SJCRH30 (cell line): ENCODE measurements at regions not wholly inside any gene's neighbourhood (a gene's known extent, or its start where the extent isn't known, plus 50 kb on each side); places are given as distances from the start of the nearest gene placed in this dataset.

Source experiments
- DNase-seq, 2 experiments: peaks; one replicate each; pipeline ENCODE4 v3.0.0-alpha.2; 2015 to 2020
- H3K27ac ChIP-seq: fragments of 250-450 bp; sonication (Bioruptor Pico); 2 replicates; pipeline ENCODE4 v1.5.1; 2020; ENCODE audit warnings: mild to moderate bottlenecking, moderate library complexity
- H3K27me3 ChIP-seq: fragments of 250-450 bp; sonication (Bioruptor Pico); 2 replicates; pipeline ENCODE4 v1.5.1; 2020; ENCODE audit warnings: mild to moderate bottlenecking, moderate library complexity
- H3K36me3 ChIP-seq: fragments of 250-450 bp; sonication (Bioruptor Pico); 2 replicates; pipeline ENCODE4 v1.5.1; 2020; ENCODE audit warnings: mild to moderate bottlenecking, moderate library complexity
- H3K4me1 ChIP-seq: fragments of 250-450 bp; sonication (Bioruptor Pico); 2 replicates; pipeline ENCODE4 v1.5.1; 2020; ENCODE audit warnings: mild to moderate bottlenecking, moderate library complexity
- H3K4me3 ChIP-seq: fragments of 250-450 bp; sonication (Bioruptor Pico); 2 replicates; pipeline ENCODE4 v1.5.1; 2020; ENCODE audit warnings: mild to moderate bottlenecking, moderate library complexity
- H3K9me3 ChIP-seq: fragments of 250-450 bp; sonication (Bioruptor Pico); replicated peaks from 2 replicates; pipeline ENCODE4 v1.5.1; 2020; ENCODE audit warnings: mild to moderate bottlenecking, moderate library complexity

- Histone ChIP-seq H3K4me1 (no peaks in the 10 kb centered on the region), H3K9me3 (no peaks in the 10 kb centered on the region), H3K4me3 (no peak overlapping the region), H3K36me3 (no peaks in the 10 kb centered on the region), H3K27me3 (no peaks in the 10 kb centered on the region), H3K27ac (no peak overlapping the region)
- no peak for DNase-seq
These were observed 694.2 kb upstream of the TENM3 start for GRCh38 chr4:181548873-181549575.

DNA sequence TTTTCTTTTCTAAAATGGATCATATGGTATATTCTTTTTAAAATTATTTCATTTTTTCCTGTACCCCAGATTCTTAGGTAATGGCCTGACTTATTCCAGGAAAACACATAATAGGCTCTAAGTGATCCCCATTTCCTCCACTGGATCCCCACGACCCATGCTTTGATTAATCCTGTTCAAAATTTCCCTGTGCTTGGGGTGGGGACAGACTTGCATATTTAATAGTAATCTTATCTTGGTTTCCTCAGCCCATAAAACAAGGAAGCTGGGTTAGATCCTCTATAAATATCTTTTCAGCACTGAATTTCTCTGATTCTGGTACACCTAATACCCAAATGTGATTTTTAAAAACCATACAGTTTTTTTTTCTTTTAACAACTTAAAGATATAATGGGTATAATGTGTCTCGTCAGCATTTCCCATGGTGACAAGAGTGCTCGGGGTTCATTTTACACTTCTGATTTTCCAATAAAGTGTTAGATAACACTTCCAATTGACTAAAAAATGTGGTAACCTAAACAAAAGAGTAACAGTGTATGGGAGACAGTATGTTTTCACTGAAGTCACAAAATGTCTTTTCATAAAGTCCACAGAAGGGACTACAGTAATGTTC lies 693.5 kb upstream of the TENM3 start:
- H3K9me3 ChIP-seq, result no peaks in the 10 kb centered on the region
- H3K4me3 ChIP-seq, result no peak overlapping the region
- no peak overlapping the region for H3K27ac ChIP-seq
- H3K36me3 ChIP-seq, result no peaks in the 10 kb centered on the region
- no peaks in the 10 kb centered on the region for H3K4me1 ChIP-seq
- DNase-seq, result no peak
- H3K27me3 ChIP-seq, result no peaks in the 10 kb centered on the region

DNA sequence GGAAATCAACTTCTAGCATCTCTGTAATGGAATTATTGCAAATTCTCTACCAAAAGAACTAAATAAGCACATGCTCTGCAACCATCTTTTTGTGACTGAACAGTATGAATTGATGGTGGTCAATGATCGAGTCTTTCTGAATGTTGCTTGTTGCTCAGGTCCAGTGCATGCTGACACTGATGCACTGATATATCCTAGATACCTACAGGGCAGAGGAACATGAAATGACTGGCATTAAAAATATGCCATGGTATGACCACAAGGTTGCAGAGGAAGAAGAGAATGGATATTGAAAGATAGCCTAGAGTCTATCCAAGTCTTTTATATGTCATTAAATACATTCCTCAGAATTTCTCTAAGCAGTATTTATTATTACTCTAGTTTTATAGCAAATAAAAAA lies 692.8 kb upstream of the TENM3 start:
- Histone ChIP-seq H3K4me1 (no peaks in the 10 kb centered on the region), H3K36me3 (no peaks in the 10 kb centered on the region), H3K4me3 (no peak overlapping the region), H3K27ac (no peak overlapping the region), H3K9me3 (no peaks in the 10 kb centered on the region), H3K27me3 (no peaks in the 10 kb centered on the region)
- no peak for DNase-seq

DNA sequence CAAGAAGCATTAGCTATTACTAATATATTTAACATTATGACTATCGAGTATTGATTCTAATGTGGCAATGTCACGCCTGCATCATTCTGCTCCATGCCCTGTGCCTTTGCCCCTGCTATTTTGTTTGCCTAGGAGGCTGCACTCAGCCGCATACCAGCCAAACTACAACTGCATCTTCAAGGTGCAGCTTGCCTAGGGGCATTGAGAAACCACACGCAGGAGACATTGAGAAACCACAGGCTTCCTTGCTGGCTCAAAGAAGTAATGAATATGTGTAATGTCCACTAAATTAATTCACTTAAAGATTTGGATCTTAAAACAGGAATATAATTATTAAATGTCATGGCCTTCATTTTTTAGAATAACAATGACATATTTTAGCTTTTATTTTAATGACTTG lies 683.6 kb upstream of the TENM3 start:
- no peaks in the 10 kb centered on the region for H3K4me1 ChIP-seq
- H3K27me3 ChIP-seq, result no peaks in the 10 kb centered on the region
- no peak for DNase-seq
- H3K27ac ChIP-seq, result no peak overlapping the region
- no peak overlapping the region for H3K4me3 ChIP-seq
- H3K36me3 ChIP-seq, result no peaks in the 10 kb centered on the region
- no peaks in the 10 kb centered on the region for H3K9me3 ChIP-seq

DNA sequence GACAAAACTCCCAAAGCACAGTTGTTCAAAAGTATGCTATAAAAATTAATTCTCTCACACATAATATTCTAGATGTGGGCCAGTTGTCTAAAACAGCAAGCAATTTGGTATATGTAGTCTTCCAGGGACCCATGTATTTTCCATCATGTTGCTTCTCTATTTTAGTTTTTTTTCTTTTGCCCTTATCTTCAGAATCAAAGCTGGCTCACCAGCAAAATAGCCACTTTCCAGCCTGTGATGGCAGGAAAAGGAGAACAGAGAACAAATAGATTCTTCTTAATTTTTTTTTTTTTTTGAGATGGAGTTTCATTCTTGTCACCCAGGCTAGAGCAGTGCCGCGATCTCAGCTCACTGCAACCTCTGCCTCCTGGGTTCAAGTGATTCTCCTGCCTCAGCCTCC lies 680.8 kb upstream of the TENM3 start:
- H3K9me3 ChIP-seq, result no peaks in the 10 kb centered on the region
- peaks cover 7% of the 10 kb centered on the region for H3K4me1 ChIP-seq
- H3K4me3 ChIP-seq, result no peak overlapping the region
- H3K27me3 ChIP-seq, result no peaks in the 10 kb centered on the region
- DNase-seq, result no peak
- H3K36me3 ChIP-seq, result no peaks in the 10 kb centered on the region
- H3K27ac ChIP-seq, result no peak overlapping the region

DNA sequence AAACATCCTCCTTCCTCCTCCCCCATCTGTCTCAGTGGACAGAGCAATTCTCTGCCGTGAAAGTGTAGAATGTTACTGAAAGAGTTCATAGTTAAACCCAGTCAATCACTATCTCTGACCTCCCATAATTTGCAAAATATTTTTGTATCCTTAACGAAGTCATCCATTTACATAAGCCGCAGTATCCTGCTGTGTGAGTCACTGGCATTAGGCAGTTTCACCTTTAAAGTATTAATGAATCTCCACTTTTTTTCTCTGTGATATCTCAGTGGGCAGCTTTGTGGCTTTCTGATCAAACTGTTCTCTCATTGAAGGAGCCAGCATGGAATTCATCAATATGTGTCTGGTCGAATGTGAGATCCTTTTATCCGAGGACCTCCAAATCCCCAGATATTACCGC lies 678.6 kb upstream of the TENM3 start:
- no peak overlapping the region for H3K27ac ChIP-seq
- no peak for DNase-seq

GRCh38 chr4:181566490-181566889 lies 676.7 kb upstream of the TENM3 start:
- no peaks in the 10 kb centered on the region for H3K9me3 ChIP-seq
- H3K27me3 ChIP-seq, result no peaks in the 10 kb centered on the region
- peak; percentile 47 to 76 for DNase-seq
- H3K4me3 ChIP-seq, result no peak overlapping the region
- peaks cover 7% of the 10 kb centered on the region for H3K4me1 ChIP-seq
- no peaks in the 10 kb centered on the region for H3K36me3 ChIP-seq
- peak overlapping the region; percentile 33; the same call in 1 of the 2 replicates for H3K27ac ChIP-seq

More for the DNA sequence above, 678.6 kb upstream of the TENM3 start:
- Histone ChIP-seq H3K27me3 (no peaks in the 10 kb centered on the region), H3K4me3 (no peak overlapping the region), H3K36me3 (no peaks in the 10 kb centered on the region), H3K4me1 (peaks cover 7% of the 10 kb centered on the region), H3K9me3 (no peaks in the 10 kb centered on the region)

GRCh38 chr4:181569553-181569952 lies 673.6 kb upstream of the TENM3 start:
- no peaks in the 10 kb centered on the region for H3K27me3 ChIP-seq
- no peak overlapping the region for H3K27ac ChIP-seq
- H3K4me1 ChIP-seq, result peaks cover 7% of the 10 kb centered on the region
- H3K4me3 ChIP-seq, result no peak overlapping the region
- no peaks in the 10 kb centered on the region for H3K36me3 ChIP-seq
- H3K9me3 ChIP-seq, result no peaks in the 10 kb centered on the region
- peak in 1 of 2 experiments; percentile 31 for DNase-seq

- Histone ChIP-seq H3K9me3 (no peaks in the 10 kb centered on the region), H3K36me3 (no peaks in the 10 kb centered on the region), H3K4me1 (no peaks in the 10 kb centered on the region), H3K4me3 (no peak overlapping the region), H3K27ac (no peak overlapping the region), H3K27me3 (no peaks in the 10 kb centered on the region)
- no peak for DNase-seq
These were observed 664.3 kb upstream of the TENM3 start for GRCh38 chr4:181578911-181579310.

- DNase-seq, result no peak
- H3K4me1 ChIP-seq, result no peaks in the 10 kb centered on the region
These were observed 663.7 kb upstream of the TENM3 start for GRCh38 chr4:181579486-181579885.

GRCh38 chr4:181581983-181582382 lies 661.2 kb upstream of the TENM3 start:
- Histone ChIP-seq H3K27ac (no peak overlapping the region), H3K4me3 (no peak overlapping the region), H3K27me3 (no peaks in the 10 kb centered on the region), H3K9me3 (no peaks in the 10 kb centered on the region), H3K4me1 (no peaks in the 10 kb centered on the region), H3K36me3 (no peaks in the 10 kb centered on the region)
- DNase-seq, result peak in 1 of 2 experiments; percentile 21

More at GRCh38 chr4:181579486-181579885, 663.7 kb upstream of the TENM3 start:
- Histone ChIP-seq H3K9me3 (no peaks in the 10 kb centered on the region), H3K4me3 (no peak overlapping the region), H3K27me3 (no peaks in the 10 kb centered on the region), H3K36me3 (no peaks in the 10 kb centered on the region), H3K27ac (no peak overlapping the region)

- DNase-seq, result peak in 1 of 2 experiments; percentile 6
- no peaks in the 10 kb centered on the region for H3K4me1 ChIP-seq
- H3K4me3 ChIP-seq, result no peak overlapping the region
- H3K9me3 ChIP-seq, result no peaks in the 10 kb centered on the region
- no peaks in the 10 kb centered on the region for H3K27me3 ChIP-seq
- H3K36me3 ChIP-seq, result no peaks in the 10 kb centered on the region
- no peak overlapping the region for H3K27ac ChIP-seq
These were observed 660.6 kb upstream of the TENM3 start for GRCh38 chr4:181582595-181582994.

- Histone ChIP-seq H3K27ac (no peak overlapping the region), H3K4me3 (no peak overlapping the region), H3K4me1 (no peaks in the 10 kb centered on the region), H3K36me3 (no peaks in the 10 kb centered on the region), H3K9me3 (no peaks in the 10 kb centered on the region), H3K27me3 (no peaks in the 10 kb centered on the region)
- DNase-seq, result no peak
These were observed 654.4 kb upstream of the TENM3 start for GRCh38 chr4:181588733-181589302.

DNA sequence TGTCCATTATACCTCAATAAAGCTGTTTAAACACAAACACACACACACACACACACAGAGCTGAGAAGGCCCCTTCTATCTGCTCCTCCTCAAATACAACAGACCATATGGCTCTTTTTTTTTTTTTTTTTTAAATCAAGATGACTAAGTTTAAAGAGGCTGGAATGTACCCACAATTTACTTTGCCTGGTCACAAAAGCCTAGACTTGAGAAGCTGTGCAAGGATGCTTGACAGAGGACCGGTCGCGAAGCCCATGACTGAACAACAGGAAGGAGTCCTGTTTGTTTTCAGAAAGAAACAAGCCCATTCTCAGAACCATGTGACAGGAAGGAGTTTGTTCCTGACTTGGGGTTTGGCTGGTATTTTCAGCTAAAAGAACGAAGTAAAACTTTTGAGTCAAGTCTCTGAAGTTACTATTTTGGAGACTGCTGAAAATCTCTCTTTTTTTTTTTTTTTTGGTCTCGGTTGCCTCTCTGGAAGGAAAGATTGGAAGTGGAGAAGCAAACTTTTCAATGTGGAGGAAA lies 650.9 kb upstream of the TENM3 start:
- Histone ChIP-seq H3K27me3 (no peaks in the 10 kb centered on the region), H3K27ac (no peak overlapping the region), H3K4me3 (no peak overlapping the region), H3K36me3 (no peaks in the 10 kb centered on the region), H3K9me3 (no peaks in the 10 kb centered on the region), H3K4me1 (no peaks in the 10 kb centered on the region)
- DNase-seq, result no peak

GRCh38 chr4:181593703-181594102 lies 649.5 kb upstream of the TENM3 start:
- DNase-seq, result no peak
- Histone ChIP-seq H3K27me3 (no peaks in the 10 kb centered on the region), H3K36me3 (no peaks in the 10 kb centered on the region), H3K27ac (no peak overlapping the region), H3K4me3 (no peak overlapping the region), H3K4me1 (no peaks in the 10 kb centered on the region), H3K9me3 (no peaks in the 10 kb centered on the region)
